Loucy (cell line): ENCODE measurements at regions not wholly inside any gene's neighbourhood (a gene's known extent, or its start where the extent isn't known, plus 50 kb on each side); places are given as distances from the start of the nearest gene placed in this dataset.

Experiments
- H2AFZ ChIP-seq: fragments of 200-600 bp; sonication (generic); 2 replicates; pipeline ENCODE4 v1.6.0; 2016; ENCODE audit warnings: antibody characterized with exemption, mild to moderate bottlenecking, low read length, moderate library complexity
- H3F3A ChIP-seq: fragments of 200-600 bp; 2 replicates; pipeline ENCODE4 v1.6.0; 2016; ENCODE audit warnings: antibody characterized with exemption, low read depth, mild to moderate bottlenecking
- H3K27me3 ChIP-seq: fragments of 200-600 bp; sonication (generic); 2 replicates; pipeline ENCODE4 v1.6.1; 2014; ENCODE audit warnings: low read length, mild to moderate bottlenecking; ENCODE audit not compliant: insufficient read depth, poor library complexity, severe bottlenecking
- H3K36me3 ChIP-seq: fragments of 200-600 bp; sonication (generic); 2 replicates; pipeline ENCODE4 v1.6.1; 2016; ENCODE audit warnings: low read length; ENCODE audit not compliant: insufficient read depth
- H3K4me1 ChIP-seq: fragments of 200-600 bp; sonication (generic); 2 replicates; pipeline ENCODE4 v1.5.1; 2014; ENCODE audit warnings: low read length, mild to moderate bottlenecking; ENCODE audit not compliant: insufficient read depth, poor library complexity, severe bottlenecking
- H3K4me2 ChIP-seq: fragments of 200-600 bp; sonication (generic); 2 replicates; pipeline ENCODE4 v1.6.0; 2014; ENCODE audit warnings: antibody characterized with exemption, low read length, low read depth, mild to moderate bottlenecking; ENCODE audit not compliant: poor library complexity, severe bottlenecking
- H3K4me3 ChIP-seq: fragments of 200-600 bp; sonication (generic); 2 replicates; pipeline ENCODE4 v1.5.1; 2014; ENCODE audit warnings: low read length, mild to moderate bottlenecking, mixed read lengths; ENCODE audit not compliant: poor library complexity, severe bottlenecking
- H3K79me2 ChIP-seq: fragments of 200-600 bp; sonication (generic); 2 replicates; pipeline ENCODE4 v1.6.1; 2014; ENCODE audit warnings: low read length; ENCODE audit not compliant: insufficient read depth
- H3K9ac ChIP-seq: fragments of 200-600 bp; sonication (generic); 2 replicates; pipeline ENCODE4 v1.6.0; 2014; ENCODE audit warnings: mild to moderate bottlenecking, low read depth, low read length, moderate library complexity; ENCODE audit not compliant: poor library complexity, severe bottlenecking
- H3K9me2 ChIP-seq: fragments of 200-600 bp; sonication (generic); replicated peaks from 2 replicates; pipeline ENCODE4 v1.6.1; 2016; ENCODE audit warnings: low read depth, low read length, mixed read lengths
- H3K9me3 ChIP-seq: fragments of 200-600 bp; sonication (generic); 2 replicates; pipeline ENCODE4 v1.6.1; 2014; ENCODE audit warnings: mild to moderate bottlenecking, antibody characterized with exemption, low read length, low read depth; ENCODE audit not compliant: insufficient read depth
- H4K20me1 ChIP-seq: fragments of 200-600 bp; sonication (generic); 2 replicates; pipeline ENCODE4 v1.6.0; 2014; ENCODE audit warnings: antibody characterized with exemption, low read length, mild to moderate bottlenecking; ENCODE audit not compliant: insufficient read depth, poor library complexity, severe bottlenecking
- EZH2phosphoT487 ChIP-seq: fragments of 200-600 bp; IDR thresholded peaks from 2 replicates; pipeline ENCODE4 v1.6.1; 2018; ENCODE audit warnings: antibody characterized with exemption, mild to moderate bottlenecking, moderate library complexity, borderline replicate concordance
- TF ChIP-seq, protein P1 (sequence below): fragments of 200-600 bp; sonication (generic); conservative IDR thresholded peaks from 2 replicates; pipeline ENCODE4 v1.5.1; 2014; ENCODE audit warnings: mild to moderate bottlenecking, antibody characterized with exemption, low read length

DNA sequence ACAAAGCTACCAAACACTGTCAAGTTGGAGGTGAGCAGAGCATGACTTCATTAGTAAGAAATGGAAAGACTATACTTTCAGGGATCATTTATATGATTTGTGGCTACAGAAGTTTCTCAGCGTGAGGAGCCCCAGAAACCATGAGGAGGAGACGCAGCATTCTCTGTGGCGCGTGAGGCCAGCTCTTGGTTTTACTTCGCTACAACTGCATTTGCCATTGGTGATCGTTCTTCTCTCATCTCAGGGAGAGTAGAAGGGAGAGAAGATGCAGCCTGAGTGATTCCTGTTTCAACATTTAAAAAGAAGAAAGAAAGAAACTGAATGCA lies 94.5 kb upstream of the ATP1A1 start:
- no peaks in the 10 kb centered on the region for H4K20me1 ChIP-seq

DNA sequence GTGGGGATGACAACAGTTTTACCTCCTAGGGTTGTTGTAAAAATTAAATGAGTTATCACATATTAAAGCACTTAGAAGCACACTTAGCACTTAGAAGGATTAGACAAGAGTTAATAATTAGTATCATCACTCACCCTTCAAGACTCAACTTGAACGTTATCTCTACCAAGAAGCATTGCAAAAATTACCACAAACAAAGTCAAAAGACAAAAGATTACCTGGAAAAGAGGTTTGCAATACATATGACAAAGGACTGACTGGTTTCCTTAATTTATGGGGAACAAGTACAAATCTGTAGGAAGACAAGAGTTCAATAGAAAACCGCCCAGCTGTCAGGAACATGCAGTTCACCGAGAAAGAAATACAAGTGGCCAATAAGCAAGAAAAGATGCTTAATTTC lies 93.3 kb upstream of the ATP1A1 start:
- Histone ChIP-seq H3K4me3 (no peak overlapping the region), H3K9me2 (no peaks in the 10 kb centered on the region; the same call in 1 of the 2 replicates), H3K9ac (no peak overlapping the region), H3K36me3 (no peaks in the 10 kb centered on the region), H3F3A (no peaks in the 10 kb centered on the region), H2AFZ (no peak overlapping the region), H4K20me1 (no peaks in the 10 kb centered on the region), H3K4me1 (no peaks in the 10 kb centered on the region), H3K79me2 (no peaks in the 10 kb centered on the region), H3K9me3 (no peaks in the 10 kb centered on the region), H3K4me2 (no peak overlapping the region), H3K27me3 (no peaks in the 10 kb centered on the region)
- TF ChIP-seq, protein P1, sequence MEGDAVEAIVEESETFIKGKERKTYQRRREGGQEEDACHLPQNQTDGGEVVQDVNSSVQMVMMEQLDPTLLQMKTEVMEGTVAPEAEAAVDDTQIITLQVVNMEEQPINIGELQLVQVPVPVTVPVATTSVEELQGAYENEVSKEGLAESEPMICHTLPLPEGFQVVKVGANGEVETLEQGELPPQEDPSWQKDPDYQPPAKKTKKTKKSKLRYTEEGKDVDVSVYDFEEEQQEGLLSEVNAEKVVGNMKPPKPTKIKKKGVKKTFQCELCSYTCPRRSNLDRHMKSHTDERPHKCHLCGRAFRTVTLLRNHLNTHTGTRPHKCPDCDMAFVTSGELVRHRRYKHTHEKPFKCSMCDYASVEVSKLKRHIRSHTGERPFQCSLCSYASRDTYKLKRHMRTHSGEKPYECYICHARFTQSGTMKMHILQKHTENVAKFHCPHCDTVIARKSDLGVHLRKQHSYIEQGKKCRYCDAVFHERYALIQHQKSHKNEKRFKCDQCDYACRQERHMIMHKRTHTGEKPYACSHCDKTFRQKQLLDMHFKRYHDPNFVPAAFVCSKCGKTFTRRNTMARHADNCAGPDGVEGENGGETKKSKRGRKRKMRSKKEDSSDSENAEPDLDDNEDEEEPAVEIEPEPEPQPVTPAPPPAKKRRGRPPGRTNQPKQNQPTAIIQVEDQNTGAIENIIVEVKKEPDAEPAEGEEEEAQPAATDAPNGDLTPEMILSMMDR, result no peak

More for the DNA sequence above, 94.5 kb upstream of the ATP1A1 start:
- Histone ChIP-seq H3K79me2 (no peaks in the 10 kb centered on the region), H3K9ac (no peak overlapping the region), H2AFZ (no peak overlapping the region), H3F3A (no peaks in the 10 kb centered on the region), H3K4me3 (no peak overlapping the region), H3K27me3 (no peaks in the 10 kb centered on the region), H3K9me3 (no peaks in the 10 kb centered on the region), H3K36me3 (no peaks in the 10 kb centered on the region), H3K4me2 (no peak overlapping the region), H3K9me2 (no peaks in the 10 kb centered on the region), H3K4me1 (no peaks in the 10 kb centered on the region)
- TF ChIP-seq, protein P1, result no peak
- no peak for TF ChIP-seq EZH2phosphoT487

DNA sequence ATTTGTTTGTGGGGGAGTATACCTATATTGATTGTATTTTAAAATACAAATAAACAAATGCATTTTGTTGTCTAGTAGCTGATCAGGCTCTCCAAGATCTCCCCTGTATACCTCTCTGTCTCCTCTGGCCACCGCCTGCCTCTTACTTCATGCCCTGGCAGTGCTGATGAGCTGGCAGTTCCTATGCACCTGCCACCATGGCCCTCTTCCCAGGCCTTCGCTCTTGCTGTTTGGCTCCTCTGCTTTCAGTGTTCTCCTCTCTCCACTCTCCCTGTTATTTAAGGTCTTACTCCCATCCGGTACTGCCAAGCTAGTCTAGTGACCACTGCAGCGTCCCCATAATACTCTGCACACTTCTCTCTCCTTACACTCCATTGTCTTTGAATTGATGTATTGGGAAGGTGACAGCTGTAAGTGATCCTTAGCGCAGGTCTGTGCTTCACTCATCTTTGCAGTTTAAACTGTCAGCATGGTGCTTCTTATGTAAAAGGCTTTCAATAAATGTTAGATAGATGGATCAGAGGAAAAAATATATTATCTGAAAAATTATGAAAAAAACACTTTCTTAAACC lies 88.1 kb upstream of the ATP1A1 start:
- Histone ChIP-seq H3K9ac (no peak overlapping the region), H3K4me2 (no peak overlapping the region), H3K9me2 (no peaks in the 10 kb centered on the region; the same call in 1 of the 2 replicates), H4K20me1 (no peaks in the 10 kb centered on the region), H3K4me1 (no peaks in the 10 kb centered on the region), H3F3A (no peaks in the 10 kb centered on the region), H3K9me3 (no peaks in the 10 kb centered on the region), H3K36me3 (no peaks in the 10 kb centered on the region), H3K4me3 (no peak overlapping the region), H3K27me3 (no peaks in the 10 kb centered on the region), H2AFZ (no peak overlapping the region; the same call in 1 of the 2 replicates), H3K79me2 (no peaks in the 10 kb centered on the region)
- no peak for TF ChIP-seq EZH2phosphoT487
- TF ChIP-seq, protein P1, result no peak
